NCI-H446 treated with DMSO at 0.1 percent for 48 hours (cell line): ENCODE measurements at regions not wholly inside any gene's neighbourhood (a gene's known extent, or its start where the extent isn't known, plus 50 kb on each side); places are given as distances from the start of the nearest gene placed in this dataset.
"Not testable (repeated sequence)": the region's sequence is repeated elsewhere in the genome, so short reads cannot be mapped to it uniquely, and the experiment has no call there.

Source experiments
- DNase-seq: peaks from one replicate; lab custom pipeline; 2025; lab: John Stamatoyannopoulos, UW

- not testable (repeated sequence) for DNase-seq
These were observed 57.4 kb downstream of the FTHL17 start for GRCh38 chrX:31014474-31014873.

- DNase-seq = no peak
These were observed 59.3 kb downstream of the FTHL17 start for GRCh38 chrX:31012509-31013025.

- DNase-seq = no peak
These were observed 64.5 kb downstream of the FTHL17 start for GRCh38 chrX:31007321-31007720.

- DNase-seq = no peak
These were observed 65.8 kb downstream of the FTHL17 start for GRCh38 chrX:31006027-31006426.

DNA sequence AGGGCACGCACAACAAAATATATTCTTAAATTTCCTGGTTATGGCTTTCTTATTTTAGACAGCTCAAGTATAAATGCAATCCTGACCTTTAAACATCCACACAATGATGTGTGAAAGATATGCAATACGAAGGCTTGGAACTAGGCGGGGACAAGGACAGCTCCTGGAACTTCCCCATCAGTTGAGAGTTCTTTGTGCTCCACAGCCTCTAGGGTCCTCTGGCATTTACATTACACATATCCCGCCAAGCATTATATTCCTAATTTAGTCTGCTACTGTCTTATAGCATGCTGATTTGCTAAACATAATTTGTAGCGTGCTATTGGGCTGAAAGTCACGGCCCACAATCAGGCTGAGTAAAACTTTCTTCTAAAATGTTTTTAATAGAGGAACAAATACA is 74.4 kb downstream of the FTHL17 start:
- DNase-seq = no peak

DNA sequence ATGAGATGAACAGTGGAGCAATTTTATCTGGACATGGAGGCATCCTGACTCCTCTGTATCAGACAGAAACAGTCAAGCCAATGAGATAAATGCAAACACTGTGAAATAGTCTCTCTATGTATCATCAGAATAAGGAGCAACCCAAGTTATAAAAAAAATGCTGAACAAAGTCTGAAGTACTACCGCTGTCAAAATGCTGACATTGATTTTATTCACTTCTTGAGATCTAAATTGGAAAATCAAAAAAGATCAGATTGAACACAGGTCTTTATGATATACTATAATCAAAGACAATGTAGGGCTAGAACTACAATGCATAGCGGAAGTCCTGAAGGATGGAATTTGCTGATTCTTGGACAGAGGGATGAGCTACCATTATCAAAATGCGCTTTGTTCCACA is 76.1 kb downstream of the FTHL17 start:
- DNase-seq = no peak

DNA sequence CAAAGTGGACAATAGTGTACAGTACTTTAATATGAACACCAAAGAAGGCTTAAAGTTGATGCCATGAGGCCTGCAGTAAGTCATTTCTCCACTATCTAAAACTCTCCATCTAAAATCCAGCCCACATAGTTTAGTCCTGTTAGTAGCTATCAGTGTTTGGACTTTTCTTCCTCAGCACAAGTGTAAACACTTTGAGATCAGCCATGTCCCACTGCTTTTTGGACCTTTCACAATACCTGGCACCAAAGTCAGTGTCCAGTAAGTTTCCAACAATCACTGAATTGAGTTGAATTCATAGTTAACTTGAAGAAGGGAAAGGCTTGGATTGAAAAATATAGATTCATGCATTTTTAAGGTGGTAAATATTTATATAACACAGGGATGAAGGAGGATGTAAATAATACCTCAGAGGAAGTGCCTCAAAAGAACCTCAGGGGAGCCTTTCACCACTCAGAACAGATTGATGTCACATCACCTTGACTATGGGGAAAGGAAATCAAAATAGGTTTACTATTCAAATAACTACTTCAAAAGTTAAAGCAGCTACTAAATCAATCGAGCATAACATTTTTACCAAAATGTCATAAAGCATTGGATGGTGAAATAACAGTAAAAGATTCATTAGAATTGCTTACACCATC is 76.7 kb downstream of the FTHL17 start:
- no peak for DNase-seq

GRCh38 chrX:30994018-30994417 is 77.8 kb downstream of the FTHL17 start:
- DNase-seq = not testable (repeated sequence)

DNA sequence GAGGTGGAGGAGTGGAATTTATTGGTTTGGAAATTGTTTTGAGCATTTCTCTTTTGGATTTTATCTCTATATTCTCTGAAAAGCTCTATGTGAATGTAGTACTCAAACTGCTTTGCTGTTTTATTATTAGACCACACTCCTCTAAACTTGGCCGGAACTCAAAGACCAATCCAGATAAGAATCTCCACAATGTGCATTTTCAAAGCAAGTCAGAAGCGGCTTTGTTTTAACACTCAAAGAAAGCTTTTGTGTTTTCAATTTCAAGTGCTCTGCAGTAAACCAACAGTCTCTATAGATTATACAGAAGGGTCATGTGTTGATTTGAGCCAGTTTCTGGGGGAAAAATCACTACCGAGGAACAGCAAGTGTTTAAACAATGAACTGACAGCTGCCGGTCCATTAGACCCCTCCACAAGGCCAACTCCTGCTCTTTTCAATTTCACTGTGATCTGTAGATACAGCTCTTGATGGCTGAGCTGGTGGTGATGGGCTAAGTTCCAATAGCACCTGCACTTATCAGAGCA is 79.4 kb downstream of the FTHL17 start:
- DNase-seq = no peak

- no peak for DNase-seq
These were observed 81.5 kb downstream of the FTHL17 start for GRCh38 chrX:30990361-30990760.

- no peak for DNase-seq
These were observed 89.4 kb downstream of the FTHL17 start for GRCh38 chrX:30982467-30982866.

- no peak for DNase-seq
These were observed 89.9 kb downstream of the FTHL17 start for GRCh38 chrX:30981968-30982367.

GRCh38 chrX:30979271-30979670 is 90.2 kb upstream of the TAB3 start:
- DNase-seq = no peak

DNA sequence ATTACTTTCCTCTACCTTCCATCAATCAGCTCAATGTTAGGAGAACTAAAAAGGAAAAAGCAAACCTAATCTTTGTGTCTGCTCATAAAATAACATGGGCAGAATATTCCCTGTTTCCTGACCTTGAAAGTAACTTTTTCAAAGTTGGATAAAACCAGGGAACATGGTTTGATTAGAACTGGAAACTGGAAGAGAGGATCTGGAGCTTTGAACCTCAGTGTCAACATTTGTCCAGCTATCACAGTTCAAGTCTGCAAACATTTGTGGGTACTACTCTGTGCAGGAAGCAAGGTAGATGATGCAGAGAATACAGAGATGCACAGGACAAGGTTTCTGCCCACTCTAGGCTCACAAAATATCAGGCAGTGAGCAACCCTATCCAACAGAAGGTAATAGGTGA is 86.4 kb upstream of the TAB3 start:
- no peak for DNase-seq

DNA sequence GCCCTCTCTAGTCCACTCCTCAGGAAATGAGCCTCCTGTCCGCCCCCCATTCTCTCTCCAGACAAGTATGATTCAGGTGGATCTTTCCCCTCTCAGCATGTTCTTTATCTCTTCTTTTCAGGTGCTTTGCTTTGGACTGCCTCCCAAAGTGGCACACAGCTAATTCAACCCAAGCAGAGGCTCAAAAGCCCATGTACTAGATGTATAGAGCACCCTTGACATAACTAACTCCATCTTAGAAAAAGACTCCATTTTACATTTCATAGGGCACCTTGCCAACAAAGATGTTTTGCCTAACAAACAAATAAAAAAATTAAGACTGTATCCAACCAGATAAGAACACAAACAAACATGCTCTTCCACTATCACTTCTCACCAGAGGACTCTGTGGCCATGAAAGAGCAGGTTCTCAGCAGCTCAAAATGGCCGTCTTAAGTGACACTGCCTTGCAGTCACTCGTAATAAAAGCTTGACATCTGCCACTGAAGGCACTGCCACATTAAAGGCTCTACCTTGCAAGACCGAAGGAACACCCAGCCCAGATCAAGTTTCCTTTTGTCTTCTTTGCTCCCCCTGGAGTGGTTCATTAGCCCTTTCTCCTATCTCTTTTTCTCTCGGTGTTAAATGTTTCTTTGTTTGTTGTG is 84.9 kb upstream of the TAB3 start:
- DNase-seq = no peak

GRCh38 chrX:30971774-30972603 is 82.9 kb upstream of the TAB3 start:
- DNase-seq = peak; percentile 11

DNA sequence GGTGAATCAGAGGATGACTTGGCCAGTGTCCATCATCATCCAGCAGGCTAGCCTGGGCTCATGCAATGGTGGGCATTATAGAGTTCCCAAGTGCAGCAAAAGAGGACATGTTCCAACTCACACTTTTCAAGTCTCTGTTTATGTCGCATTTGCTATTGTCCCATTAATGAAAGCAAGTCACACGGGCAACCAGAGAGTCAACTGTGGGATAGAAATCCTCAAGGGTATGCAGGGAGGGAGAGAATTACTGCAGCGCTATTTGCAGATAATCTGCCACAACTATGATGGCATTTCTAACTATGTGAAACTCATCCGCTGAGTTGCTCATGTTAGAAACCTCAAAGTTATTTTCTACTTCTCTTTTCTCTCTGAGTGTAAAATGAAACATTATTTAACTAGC is 78.5 kb upstream of the TAB3 start:
- no peak for DNase-seq

DNA sequence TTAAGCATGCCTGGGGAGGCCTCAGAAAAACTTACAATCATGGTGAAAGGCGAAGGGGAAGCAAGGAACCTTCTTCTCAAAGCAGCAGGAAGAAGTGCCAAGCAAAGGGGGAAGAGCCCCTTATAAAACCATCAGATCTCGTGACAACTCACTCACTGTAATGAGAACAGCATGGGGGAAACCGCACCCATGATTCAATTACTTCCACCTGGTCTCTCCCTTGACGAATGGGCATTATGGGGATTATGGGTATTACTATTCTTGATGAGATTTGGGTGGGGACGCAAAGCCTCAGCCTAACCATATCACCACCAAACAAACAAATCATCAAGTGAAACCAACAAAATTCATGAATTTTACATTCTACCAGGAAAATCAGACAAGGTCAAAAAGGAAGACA is 76.7 kb upstream of the TAB3 start:
- DNase-seq = no peak

DNA sequence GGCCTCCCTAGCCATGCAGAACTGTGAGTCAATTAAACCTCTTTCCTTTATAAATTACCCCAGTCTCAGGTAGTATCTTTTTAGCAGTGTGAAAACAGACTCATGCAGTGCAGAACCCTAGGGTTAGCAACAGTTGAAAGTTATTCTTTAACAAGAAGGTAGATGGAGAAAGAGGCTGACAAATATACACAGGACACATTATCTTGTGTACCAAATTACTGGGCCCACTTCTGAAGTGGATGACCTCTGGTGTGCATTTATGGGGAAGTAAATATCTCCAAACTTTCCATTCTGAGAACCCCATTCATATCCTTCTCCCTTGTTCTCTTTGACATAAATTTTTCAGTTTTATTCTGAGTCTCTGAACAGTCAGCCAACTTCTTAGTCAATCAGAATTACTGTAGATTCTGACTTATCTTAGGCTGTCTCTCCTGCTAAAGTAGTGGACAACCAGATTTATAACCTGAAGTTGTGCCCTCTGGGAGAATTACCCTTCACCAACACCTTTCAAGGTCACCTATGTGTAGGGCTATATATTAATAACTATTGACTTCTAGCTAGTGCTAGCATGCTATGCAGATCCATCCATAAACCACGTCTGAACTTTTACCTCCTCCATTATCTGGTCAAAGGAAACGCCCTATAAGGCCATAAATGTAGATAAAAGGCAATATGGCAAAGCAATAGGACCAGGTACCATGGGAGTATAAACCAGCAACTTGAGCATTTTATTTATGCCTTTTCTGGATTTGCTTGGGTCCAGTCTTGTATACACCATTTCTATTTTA is 72.5 kb upstream of the TAB3 start:
- DNase-seq = no peak

GRCh38 chrX:30957753-30958152 is 68.7 kb upstream of the TAB3 start:
- DNase-seq = no peak

GRCh38 chrX:30955687-30956086 is 66.6 kb upstream of the TAB3 start:
- DNase-seq = no peak

GRCh38 chrX:30951003-30951402 is 61.9 kb upstream of the TAB3 start:
- DNase-seq = no peak
